K562 (cell line): ENCODE measurements at regions not wholly inside any gene's neighbourhood (a gene's known extent, or its start where the extent isn't known, plus 50 kb on each side); places are given as distances from the start of the nearest gene placed in this dataset.
A peak's percentile ranks its signal among the peaks of the same experiment; 100 is the strongest.

Experiments
- BDP1 ChIP-seq: IDR thresholded peaks from 3 replicates; pipeline ENCODE4 v1.6.1; 2011; ENCODE audit not compliant: insufficient read length, insufficient read depth
- BRD4 ChIP-seq: fragments of 200-600 bp; sonication (generic); IDR thresholded peaks from 2 replicates; pipeline ENCODE4 v1.6.1; 2017; ENCODE audit warnings: inconsistent platforms
- EP300 ChIP-seq: IDR thresholded peaks from 2 replicates; pipeline ENCODE4 v1.6.1; 2012; ENCODE audit warnings: low read length, improper control_type of control experiment
- FOS ChIP-seq: IDR thresholded peaks from 3 replicates; pipeline ENCODE4 v1.6.1; 2011; ENCODE audit not compliant: insufficient read length; ENCODE audit errors: extremely low read depth
- FOXO4 ChIP-seq: fragments of 450-650 bp; formaldehyde crosslinking; IDR thresholded peaks from 2 replicates; pipeline ENCODE4 v1.4.0; 2020; ENCODE audit warnings: mild to moderate bottlenecking, moderate library complexity
- FOXP4 ChIP-seq: sonication (generic); formaldehyde crosslinking; IDR thresholded peaks from 2 replicates; pipeline ENCODE4 v1.8.0; 2022; ENCODE audit warnings: mild to moderate bottlenecking, missing genetic modification reagents, borderline replicate concordance
- GATAD2A ChIP-seq: fragments of 450-650 bp; IDR thresholded peaks from 2 replicates; pipeline ENCODE4 v1.6.1; 2017
- GTF2A2 ChIP-seq: IDR thresholded peaks from 2 replicates; pipeline ENCODE4 v1.6.1; 2016; ENCODE audit warnings: mild to moderate bottlenecking, missing genetic modification characterization, missing compliant biosample characterization
- MBD2 ChIP-seq: sonication (generic); IDR thresholded peaks from 2 replicates; pipeline ENCODE4 v1.6.1; 2016; ENCODE audit warnings: low read depth, borderline replicate concordance
- MTA2 ChIP-seq: fragments of 450-650 bp; IDR thresholded peaks from 2 replicates; pipeline ENCODE4 v1.6.1; 2016; ENCODE audit warnings: low read depth
- MTA3 ChIP-seq: fragments of 450-650 bp; formaldehyde crosslinking; IDR thresholded peaks from 2 replicates; pipeline ENCODE4 v1.6.1; 2017; ENCODE audit warnings: mild to moderate bottlenecking, borderline replicate concordance
- NFIX ChIP-seq: fragments of 250-450 bp; sonication (Bioruptor Pico); IDR thresholded peaks from 2 replicates; pipeline ENCODE4 v1.4.0; 2020; ENCODE audit warnings: low read depth, mild to moderate bottlenecking, moderate library complexity
- POLR2A ChIP-seq: fragments of 450-650 bp; conservative IDR thresholded peaks from 2 replicates; pipeline ENCODE4 v1.6.1; 2016
- PTBP1 ChIP-seq: fragments of 200-400 bp; formaldehyde crosslinking; IDR thresholded peaks from 2 replicates; pipeline ENCODE4 v1.6.1; 2017; ENCODE audit warnings: low read depth, low read length
- RNF2 ChIP-seq: sonication (generic); IDR thresholded peaks from 2 replicates; pipeline ENCODE4 v1.6.1; 2016
- RREB1 ChIP-seq: fragments of 250-450 bp; sonication (Bioruptor Pico); IDR thresholded peaks from 2 replicates; pipeline ENCODE4 v1.4.0; 2020
- SMC3 ChIP-seq: conservative IDR thresholded peaks from 2 replicates; pipeline ENCODE4 v1.6.1; 2011; ENCODE audit warnings: low read depth, low read length, improper control_type of control experiment; ENCODE audit not compliant: insufficient read depth
- SNRNP70 ChIP-seq: fragments of 200-400 bp; formaldehyde crosslinking; optimal IDR thresholded peaks from 2 replicates; pipeline ENCODE3; 2017; ENCODE audit warnings: low read depth, low read length
- USF2 ChIP-seq: sonication (generic); formaldehyde crosslinking; IDR thresholded peaks from 2 replicates; pipeline ENCODE4 v1.5.0; 2020; ENCODE audit warnings: missing genetic modification reagents
- ZEB2 ChIP-seq: fragments of 450-650 bp; IDR thresholded peaks from 2 replicates; pipeline ENCODE4 v1.6.1; 2016
- ZNF282 ChIP-seq: sonication (generic); formaldehyde crosslinking; IDR thresholded peaks from 2 replicates; pipeline ENCODE4 v1.8.1; 2023; ENCODE audit warnings: missing genetic modification reagents
- ZNF384 ChIP-seq: IDR thresholded peaks from 2 replicates; pipeline ENCODE4 v1.6.1; 2012; ENCODE audit warnings: low read depth, low read length, improper control_type of control experiment

GRCh38 chr6:27591699-27592480 lies 119.0 kb upstream of the ZNF184 start (continued):
- TF ChIP-seq MTA2 (no peak), GATAD2A (peak; percentile 69; the same call in 1 of the 2 replicates), POLR2A (no peak), PTBP1 (no peak), BRD4 (no peak; the same call in 1 of the 2 replicates), EP300 (peak; percentile 64), ZNF282 (CRISPR knock-in tag) (no peak), NFIX (CRISPR knock-in tag) (no peak), FOXP4 (CRISPR knock-in tag) (no peak), SNRNP70 (no peak), ZEB2 (no peak), FOS (peak; percentile 18), BDP1 (peak; percentile 75), ZNF384 (no peak), RNF2 (peak; percentile 66; the same call in 1 of the 2 replicates), GTF2A2 (tag) (no peak), SMC3 (no peak), FOXO4 (CRISPR knock-in tag) (no peak), MBD2 (no peak), RREB1 (CRISPR knock-in tag) (no peak), USF2 (CRISPR knock-in tag) (no peak), MTA3 (0 out of 2 replicates have a peak, but pooled peaks have one; percentile 47)
